HCT116 (cell line): ENCODE measurements at regions not wholly inside any gene's neighbourhood (a gene's known extent, or its start where the extent isn't known, plus 50 kb on each side); places are given as distances from the start of the nearest gene placed in this dataset.

Source experiments
- ATAC-seq: fragments of 200-7000 bp; cut with Tn5 transposase; 2 replicates; pipeline ENCODE4 v1.9.1; 2020; ENCODE audit warnings: mild to moderate bottlenecking, moderate library complexity
- BruUV-seq: library from RNA; stranded (reverse); fragments of 400-500 nt; replicated peaks from 2 replicates; lab custom pipeline; 2021; lab: Mats Ljungman, UMichigan
- CTCF ChIA-PET: fragments of 300-600 bp; sonication (Branson Sonifier 250); formaldehyde crosslinking; loops from one replicate; lab custom pipeline; 2021; ENCODE audit warnings: antibody characterized with exemption; lab: Charles Lee
- POLR2A ChIA-PET: fragments of 300-600, 350-600 bp; sonication (Branson Sonifier 250); formaldehyde crosslinking; loops from one replicate; lab custom pipeline; 2021; ENCODE audit warnings: antibody characterized with exemption; lab: Charles Lee
- RAD21 ChIA-PET, 2 experiments: fragments of 300-600 bp; sonication (Branson Sonifier 250); formaldehyde crosslinking; loops; one replicate each; lab custom pipeline; 2023; ENCODE audit warnings: low total read pairs in 2 of 2; ENCODE audit not compliant: uncharacterized antibody in 2 of 2, unreplicated experiment in 2 of 2, low non-redundant PET in 1 of 2; lab: Charles Lee
- DNase-seq: peaks from one replicate; pipeline ENCODE4 v3.0.0-alpha.2; 2010; ENCODE audit warnings: low read depth, low spot score
- H2AFZ ChIP-seq: fragments of 200-600 bp; shearing (Covaris generic), sonication (generic); 2 replicates; pipeline ENCODE4 v1.6.1; 2017; ENCODE audit warnings: low read depth, mixed run types, mixed read lengths, antibody characterized with exemption, low read length; ENCODE audit not compliant: poor library complexity, severe bottlenecking
- H3K27ac ChIP-seq: 2 replicates; pipeline ENCODE4 v1.5.1; 2012; ENCODE audit warnings: low read depth, low read length
- H3K27me3 ChIP-seq: fragments of 200-600 bp; sonication (generic); 2 replicates; pipeline ENCODE4 v1.6.1; 2016; ENCODE audit warnings: mixed run types, low read length, mixed read lengths; ENCODE audit not compliant: insufficient read depth
- H3K36me3 ChIP-seq, 2 experiments: fragments of 200-500 bp in 1 of 2; fragments of 200-600 bp in 1 of 2; sonication (Bioruptor generic) in 1 of 2; sonication (generic) in 1 of 2; 2 replicates each; pipeline versions ENCODE4 v1.5.1 to v1.6.1; 2014 to 2016; ENCODE audit warnings: low read length in 2 of 2, inconsistent platforms in 1 of 2, mixed read lengths in 1 of 2, mixed run types in 1 of 2; ENCODE audit not compliant: insufficient read depth in 2 of 2, control insufficient read depth in 1 of 2
- H3K4me1 ChIP-seq, 2 experiments: fragments of 200-600 bp in 1 of 2; sonication (generic) in 1 of 2; 2 replicates each; pipeline versions ENCODE4 v1.5.1 to v1.6.1; 2012 to 2017; ENCODE audit warnings: low read length in 2 of 2, inconsistent platforms in 1 of 2, mild to moderate bottlenecking in 1 of 2, mixed read lengths in 1 of 2, mixed run types in 1 of 2, moderate library complexity in 1 of 2; ENCODE audit not compliant: insufficient read depth in 2 of 2, control insufficient read depth in 1 of 2
- H3K4me2 ChIP-seq: fragments of 200-600 bp; sonication (generic); 2 replicates; pipeline ENCODE4 v1.6.1; 2017; ENCODE audit warnings: mixed run types, low read length, mixed read lengths
- H3K4me3 ChIP-seq, 2 experiments: fragments of 200-600 bp in 1 of 2; sonication (generic) in 1 of 2; replicated peaks in 1 of 2; 2 replicates each; pipeline ENCODE4 v1.5.1; 2011 to 2016; ENCODE audit warnings: low read length in 2 of 2, control low read depth in 1 of 2, low read depth in 1 of 2, mild to moderate bottlenecking in 1 of 2, mixed read lengths in 1 of 2, mixed run types in 1 of 2
- H3K79me2 ChIP-seq: fragments of 200-600 bp; sonication (generic); 2 replicates; pipeline ENCODE4 v1.6.1; 2017; ENCODE audit warnings: mild to moderate bottlenecking, mixed run types, low read length, moderate library complexity, mixed read lengths; ENCODE audit not compliant: insufficient read depth
- H3K9ac ChIP-seq: fragments of 200-600 bp; sonication (generic); 2 replicates; pipeline ENCODE4 v1.6.1; 2016; ENCODE audit warnings: low read length, mixed read lengths
- H3K9me2 ChIP-seq: fragments of 200-600 bp; sonication (generic), shearing (Covaris generic); 2 replicates; pipeline ENCODE4 v1.6.1; 2017; ENCODE audit warnings: mixed run types, mild to moderate bottlenecking, moderate library complexity; ENCODE audit not compliant: insufficient read depth
- H3K9me3 ChIP-seq, 2 experiments: fragments of 200-500 bp in 1 of 2; fragments of 200-600 bp in 1 of 2; sonication (Bioruptor generic) in 1 of 2; sonication (generic) in 1 of 2; 2 replicates each; pipeline ENCODE4 v1.6.1; 2014 to 2017; ENCODE audit warnings: low read length in 2 of 2, mixed read lengths in 2 of 2, inconsistent platforms in 1 of 2, low read depth in 1 of 2, mild to moderate bottlenecking in 1 of 2, mixed run types in 1 of 2, moderate library complexity in 1 of 2; ENCODE audit not compliant: control insufficient read depth in 1 of 2, insufficient read depth in 1 of 2
- H4K20me1 ChIP-seq: fragments of 200-600 bp; sonication (generic), shearing (Covaris generic); 2 replicates; pipeline ENCODE4 v1.6.1; 2017; ENCODE audit warnings: mixed run types, mild to moderate bottlenecking, moderate library complexity; ENCODE audit not compliant: insufficient read depth
- ATF3 ChIP-seq: IDR thresholded peaks from 2 replicates; pipeline ENCODE4 v1.6.1; 2012
- CEBPB ChIP-seq: IDR thresholded peaks from 2 replicates; pipeline ENCODE4 v1.6.1; 2012; ENCODE audit warnings: low read depth
- ELF1 ChIP-seq: IDR thresholded peaks from 2 replicates; pipeline ENCODE4 v1.6.1; 2012; ENCODE audit warnings: low read depth, borderline replicate concordance
- EZH2phosphoT487 ChIP-seq: fragments of 200-600 bp; IDR thresholded peaks from 2 replicates; pipeline ENCODE4 v1.6.1; 2018; ENCODE audit warnings: antibody characterized with exemption, borderline replicate concordance
- JUND ChIP-seq: IDR thresholded peaks from 2 replicates; pipeline ENCODE4 v1.6.1; 2012
- POLR2A ChIP-seq: IDR thresholded peaks from 2 replicates; pipeline ENCODE4 v1.7.0; 2011; ENCODE audit warnings: borderline replicate concordance; ENCODE audit not compliant: insufficient read depth, insufficient read length; ENCODE audit errors: extremely low read depth
- REST ChIP-seq: IDR thresholded peaks from 2 replicates; pipeline ENCODE4 v1.6.1; 2012; ENCODE audit warnings: low read depth
- SP1 ChIP-seq: IDR thresholded peaks from 2 replicates; pipeline ENCODE4 v1.6.1; 2012; ENCODE audit warnings: low read depth
- SRF ChIP-seq: IDR thresholded peaks from 2 replicates; pipeline ENCODE4 v1.6.1; 2012; ENCODE audit warnings: low read depth
- TCF7L2 ChIP-seq: IDR thresholded peaks from 2 replicates; pipeline ENCODE4 v1.7.0; 2011; ENCODE audit warnings: borderline replicate concordance, inconsistent platforms; ENCODE audit not compliant: insufficient read depth, insufficient read length; ENCODE audit errors: extremely low read depth
- YY1 ChIP-seq: IDR thresholded peaks from 2 replicates; pipeline ENCODE4 v1.6.1; 2011; ENCODE audit warnings: low read length, low read depth, moderate library complexity, mild to moderate bottlenecking; ENCODE audit not compliant: insufficient replicate concordance; ENCODE audit errors: extremely low read depth
- ZBTB33 ChIP-seq: IDR thresholded peaks from 2 replicates; pipeline ENCODE4 v1.6.1; 2011; ENCODE audit warnings: mild to moderate bottlenecking, low read length, moderate library complexity; ENCODE audit not compliant: insufficient replicate concordance; ENCODE audit errors: extremely low read depth
- ZFX ChIP-seq: fragments of 450-650 bp; IDR thresholded peaks from 2 replicates; pipeline ENCODE4 v1.6.1; 2017
- ZNF274 ChIP-seq: fragments of 200-500 bp; sonication (Bioruptor generic); IDR thresholded peaks from 2 replicates; pipeline ENCODE4 v1.6.1; 2014; ENCODE audit warnings: mild to moderate bottlenecking, low read depth, low read length, inconsistent platforms
- intact Hi-C: fragments of 100-400 bp; cut with micrococcal nuclease; formaldehyde crosslinking; loops from 2 replicates; pipeline ENCODE4 v1.10.0; 2022

- H3K9me2 ChIP-seq, result no peaks in the 10 kb centered on the region
- no peaks in the 10 kb centered on the region for H3K27me3 ChIP-seq
- no peaks in the 10 kb centered on the region for H3K79me2 ChIP-seq
- H3K9ac ChIP-seq, result no peak overlapping the region
- ChIA-PET RAD21 (no interaction called here), POLR2A (no interaction called here)
- H3K9me3 ChIP-seq, result no peaks in the 10 kb centered on the region
- H3K27ac ChIP-seq, result no peak overlapping the region
- TF ChIP-seq SRF (no peak), POLR2A (no peak), ZNF274 (no peak), TCF7L2 (no peak), ZFX (no peak), ZBTB33 (no peak), JUND (no peak), EZH2phosphoT487 (no peak), REST (no peak), ATF3 (no peak), SP1 (no peak), CEBPB (no peak), ELF1 (no peak), YY1 (no peak)
- TF ChIP-seq, all 23 proteins: peak for 0
- no peak for DNase-seq
- no peaks in the 10 kb centered on the region for H4K20me1 ChIP-seq
- H3K4me2 ChIP-seq, result no peak overlapping the region
- no peak for ATAC-seq
- CTCF ChIA-PET, result no interaction called here
- H3K36me3 ChIP-seq, result no peaks in the 10 kb centered on the region
- H2AFZ ChIP-seq, result no peak overlapping the region
- intact Hi-C loops, result no loop called here
- no TSS peak for BruUV-seq
- no peaks in the 10 kb centered on the region for H3K4me1 ChIP-seq
- H3K4me3 ChIP-seq, result no peak overlapping the region
Measured at GRCh38 chr6:120282005-120282404, 932.4 kb upstream of the MAN1A1 start.
